Tibial nerve (tissue), 4 donors: ENCODE measurements at regions not wholly inside any gene's neighbourhood (a gene's known extent, or its start where the extent isn't known, plus 50 kb on each side); places are given as distances from the start of the nearest gene placed in this dataset.
"Not testable (repeated sequence)": the region's sequence is repeated elsewhere in the genome, so short reads cannot be mapped to it uniquely, and the experiment has no call there.

Experiments used
- CTCF ChIP-seq, 5 experiments: fragments of 200-600 bp in 3 of 5; fragments of 450-650 bp in 2 of 5; sonication (generic) in 3 of 5; IDR thresholded peaks; one replicate each; pipeline ENCODE4 v1.5.1; 2016 to 2019; ENCODE audit warnings: antibody characterized with exemption in 5 of 5, mild to moderate bottlenecking in 3 of 5, moderate library complexity in 2 of 5
- EP300 ChIP-seq, 2 donors: sonication (generic); formaldehyde crosslinking; IDR thresholded peaks; one replicate each; pipeline ENCODE4 v1.6.1; 2017; ENCODE audit warnings: antibody characterized with exemption in 2 of 2, mild to moderate bottlenecking in 1 of 2
- POLR2A ChIP-seq, 2 donors: fragments of 450-650 bp; IDR thresholded peaks; one replicate each; pipeline ENCODE4 v1.6.1; 2017; ENCODE audit warnings: antibody characterized with exemption in 2 of 2, mild to moderate bottlenecking in 2 of 2, moderate library complexity in 2 of 2

GRCh38 chr20:17891131-17891530 lies 77.5 kb downstream of the SNX5 start:
- TF ChIP-seq CTCF, POLR2A, EP300 (IDR thresholded peaks at IDR 0.05): not testable (repeated sequence)
